Endothelial cell of umbilical vein (primary cell): ENCODE measurements at regions not wholly inside any gene's neighbourhood (a gene's known extent, or its start where the extent isn't known, plus 50 kb on each side); places are given as distances from the start of the nearest gene placed in this dataset.

Experiments
- BruUV-seq: library from RNA; stranded (reverse); fragments of 400-500 nt; replicated peaks from 2 replicates; lab custom pipeline; 2021; lab: Mats Ljungman, UMichigan
- CTCF ChIA-PET: fragments of 300-600, 350-600 bp; sonication (Branson Sonifier 250); formaldehyde crosslinking; loops from one replicate; lab custom pipeline; 2021; ENCODE audit warnings: antibody characterized with exemption, inconsistent platforms; lab: Charles Lee
- POLR2A ChIA-PET: fragments of 300-600, 350-600 bp; sonication (Branson Sonifier 250); formaldehyde crosslinking; loops from one replicate; lab custom pipeline; 2021; ENCODE audit warnings: antibody characterized with exemption, inconsistent platforms; lab: Charles Lee
- DNase-seq: peaks from one replicate; pipeline ENCODE4 v3.0.0-alpha.2; 2011; ENCODE audit warnings: low read depth, low spot score
- FAIRE-seq: peaks from 2 replicates; lab custom pipeline; 2011; peaks lifted over from hg19 to GRCh38; lab: Jason Lieb, UNC
- H2AFZ ChIP-seq: 2 replicates; pipeline ENCODE4 v1.6.0; 2012; ENCODE audit warnings: low read depth, low read length, control low read depth, inconsistent platforms
- H3K27ac ChIP-seq: 2 replicates; pipeline ENCODE4 v1.5.1; 2011; ENCODE audit warnings: low read depth, mild to moderate bottlenecking, control low read depth, low read length, moderate library complexity; ENCODE audit not compliant: insufficient read depth
- H3K27me3 ChIP-seq, 2 experiments: 2 replicates each; pipeline versions ENCODE4 v1.6.0 to v1.6.1; 2011; ENCODE audit warnings: low read length in 2 of 2, mixed read lengths in 1 of 2; ENCODE audit not compliant: control insufficient read depth in 2 of 2, insufficient read depth in 2 of 2
- H3K36me3 ChIP-seq, 2 experiments: 2 replicates in 1 of 2; 3 replicates in 1 of 2; pipeline ENCODE4 v1.5.1; 2011; ENCODE audit warnings: low read length in 2 of 2, mild to moderate bottlenecking in 1 of 2, moderate library complexity in 1 of 2; ENCODE audit not compliant: control insufficient read depth in 2 of 2, insufficient read depth in 2 of 2; ENCODE audit errors: extremely low read depth in 1 of 2
- H3K4me1 ChIP-seq: 3 replicates; pipeline ENCODE4 v1.5.1; 2011; ENCODE audit warnings: mild to moderate bottlenecking, low read length; ENCODE audit not compliant: control insufficient read depth, insufficient read depth; ENCODE audit errors: extremely low read depth
- H3K4me2 ChIP-seq: 2 replicates; pipeline ENCODE4 v1.6.1; 2011; ENCODE audit warnings: low read length, control low read depth, mixed read lengths; ENCODE audit not compliant: insufficient read depth
- H3K4me3 ChIP-seq, 3 experiments: fragments of 200-600 bp in 1 of 3; sonication (generic), shearing (Covaris generic) in 1 of 3; replicated peaks in 1 of 3; 2 replicates each; pipeline ENCODE4 v1.5.1; 2011 to 2016; ENCODE audit warnings: control low read depth in 3 of 3, low read length in 3 of 3, mild to moderate bottlenecking in 2 of 3, inconsistent platforms in 1 of 3, low read depth in 1 of 3, moderate library complexity in 1 of 3; ENCODE audit not compliant: insufficient read depth in 1 of 3
- H3K79me2 ChIP-seq: 2 replicates; pipeline ENCODE4 v1.6.0; 2012; ENCODE audit warnings: low read length, inconsistent platforms; ENCODE audit not compliant: control insufficient read depth, insufficient read depth
- H3K9ac ChIP-seq: replicated peaks from 2 replicates; pipeline ENCODE3; 2011; ENCODE audit warnings: low read length, control low read depth; ENCODE audit not compliant: insufficient read depth; ENCODE audit errors: extremely low read depth
- H3K9me1 ChIP-seq: replicated peaks from 3 replicates; pipeline ENCODE4 v1.6.0; 2011; ENCODE audit warnings: mild to moderate bottlenecking, low read length; ENCODE audit not compliant: control insufficient read depth, insufficient read depth; ENCODE audit errors: extremely low read depth
- H3K9me3 ChIP-seq: replicated peaks from 2 replicates; pipeline ENCODE4 v1.5.1; 2012; ENCODE audit warnings: low read length, inconsistent platforms; ENCODE audit not compliant: control insufficient read depth, insufficient read depth
- H4K20me1 ChIP-seq: replicated peaks from 2 replicates; pipeline ENCODE3; 2011; ENCODE audit warnings: mild to moderate bottlenecking, low read length; ENCODE audit not compliant: control insufficient read depth, insufficient read depth; ENCODE audit errors: extremely low read depth
- CTCF ChIP-seq, 2 donors: IDR thresholded peaks; 1 replicate in 1 of 2; 2 replicates in 1 of 2; pipeline ENCODE4 v1.5.1; 2011; ENCODE audit warnings: low read length in 2 of 2, mild to moderate bottlenecking in 2 of 2, moderate library complexity in 2 of 2, control low read depth in 1 of 2, inconsistent platforms in 1 of 2, low read depth in 1 of 2; ENCODE audit not compliant: insufficient read depth in 1 of 2; ENCODE audit errors: extremely low read depth in 1 of 2
- EZH2 ChIP-seq: IDR thresholded peaks from 2 replicates; pipeline ENCODE4 v1.6.1; 2012; ENCODE audit warnings: borderline replicate concordance, low read depth, mild to moderate bottlenecking, moderate library complexity, low read length, inconsistent platforms; ENCODE audit not compliant: severe bottlenecking
- FOS ChIP-seq: IDR thresholded peaks from 2 replicates; pipeline ENCODE4 v1.6.1; 2011; ENCODE audit warnings: mild to moderate bottlenecking, low read length, moderate library complexity, borderline replicate concordance; ENCODE audit not compliant: insufficient read depth
- GATA2 ChIP-seq: IDR thresholded peaks from 2 replicates; pipeline ENCODE4 v1.7.0; 2011; ENCODE audit warnings: low read depth, mild to moderate bottlenecking, moderate library complexity, mixed read lengths, low read length; ENCODE audit not compliant: insufficient read length, insufficient read depth
- JUN ChIP-seq: IDR thresholded peaks from 2 replicates; pipeline ENCODE4 v1.6.1; 2011; ENCODE audit warnings: borderline replicate concordance, low read depth; ENCODE audit not compliant: insufficient read length, insufficient read depth
- MAX ChIP-seq: IDR thresholded peaks from 2 replicates; pipeline ENCODE4 v1.6.1; 2011; ENCODE audit not compliant: insufficient read depth, insufficient read length
- MYC ChIP-seq: IDR thresholded peaks from one replicate; pipeline ENCODE4 v1.6.1; 2011; ENCODE audit warnings: mild to moderate bottlenecking, low read depth, low read length
- POLR2A ChIP-seq: IDR thresholded peaks from 2 replicates; pipeline ENCODE4 v1.6.1; 2012; ENCODE audit warnings: low read depth, mild to moderate bottlenecking, control low read depth, low read length
- POLR2AphosphoS5 ChIP-seq: IDR thresholded peaks from 2 replicates; pipeline ENCODE4 v1.6.1; 2012; ENCODE audit warnings: low read depth, mild to moderate bottlenecking, control low read depth, low read length, moderate library complexity; ENCODE audit not compliant: insufficient read depth
- dilution Hi-C: fragments of 300-500 bp; cut with MboI; formaldehyde crosslinking; loops from one replicate; pipeline ENCODE4 v1.15.0; 2019; ENCODE audit warnings: low sequenced_read_pairs; ENCODE audit not compliant: extremely low pct_ligation_motif_present
- intact Hi-C: fragments of 100-400 bp; cut with micrococcal nuclease; formaldehyde crosslinking; loops from one replicate; pipeline ENCODE4 v1.10.0; 2022

GRCh38 chr7:55623617-55624016 is 51.3 kb upstream of the VOPP1 start:
- Histone ChIP-seq H3K36me3 (no peaks in the 10 kb centered on the region), H3K9ac (no peak overlapping the region), H3K79me2 (no peaks in the 10 kb centered on the region), H4K20me1 (no peaks in the 10 kb centered on the region), H3K27me3 (no peaks in the 10 kb centered on the region), H3K4me2 (no peak overlapping the region), H2AFZ (no peak overlapping the region), H3K9me3 (no peaks in the 10 kb centered on the region), H3K4me3 (no peak overlapping the region), H3K9me1 (no peaks in the 10 kb centered on the region), H3K27ac (no peak overlapping the region), H3K4me1 (no peaks in the 10 kb centered on the region)
- TF ChIP-seq JUN: no peak
- no peak for TF ChIP-seq EZH2
- TF ChIP-seq MYC: no peak
- TF ChIP-seq POLR2A: no peak
- TF ChIP-seq POLR2AphosphoS5: no peak
- no peak for TF ChIP-seq GATA2
- no peak for TF ChIP-seq MAX
- no peak for TF ChIP-seq FOS
- TF ChIP-seq CTCF (IDR thresholded peaks at IDR 0.05; ENCODE audit: extremely low read depth in 1 of 2, insufficient read depth in 1 of 2, low read depth in 1 of 2, low read length in 2 of 2): no peak
- CTCF ChIA-PET: no interaction called here
- no peak for DNase-seq
- FAIRE-seq: no peak
- POLR2A ChIA-PET: no interaction called here
- intact Hi-C loops (no loop called here), dilution Hi-C loops (no loop called here)
- BruUV-seq: no TSS peak
